Stomach (tissue), 8 donors: ENCODE measurements at regions not wholly inside any gene's neighbourhood (a gene's known extent, or its start where the extent isn't known, plus 50 kb on each side); places are given as distances from the start of the nearest gene placed in this dataset.

Experiments used
- DNase-seq, 2 donors: peaks; one replicate each; pipeline versions ENCODE4 v3.0.0 to v3.0.0-alpha.2; 2013 to 2019
- H3K27ac ChIP-seq, 5 donors: fragments of 200-600 bp in 4 of 5; sonication (generic) in 4 of 5; one replicate each; pipeline ENCODE4 v1.5.1; 2013 to 2019; ENCODE audit warnings: mild to moderate bottlenecking in 1 of 5, moderate library complexity in 1 of 5
- H3K27me3 ChIP-seq, 3 donors: fragments of 200-600 bp; sonication (generic); one replicate each; pipeline ENCODE4 v1.5.1; 2017 to 2019; ENCODE audit warnings: mixed run types in 1 of 3
- H3K36me3 ChIP-seq, 4 donors: fragments of 200-600 bp; sonication (generic); 1 replicate in 3 of 4; 2 replicates in 1 of 4; pipeline ENCODE4 v1.5.1; 2016 to 2019
- H3K4me1 ChIP-seq, 4 donors: fragments of 200-600 bp; sonication (generic); one replicate each; pipeline ENCODE4 v1.5.1; 2016 to 2019
- H3K4me3 ChIP-seq, 4 donors: fragments of 200-600 bp; sonication (generic) in 3 of 4; one replicate each; pipeline ENCODE4 v1.5.1; 2016 to 2019; ENCODE audit warnings: mild to moderate bottlenecking in 1 of 4
- H3K9me3 ChIP-seq, 4 donors: fragments of 200-600 bp; sonication (generic); one replicate each; pipeline ENCODE4 v1.5.1; 2016 to 2019
- CTCF ChIP-seq, 7 experiments: fragments of 450-650 bp in 4 of 7; fragments of 200-600 bp in 3 of 7; sonication (generic) in 3 of 7; IDR thresholded peaks; one replicate each; pipeline ENCODE4 v1.5.1; 2016 to 2019; ENCODE audit warnings: antibody characterized with exemption in 7 of 7, control low read depth in 2 of 7, mild to moderate bottlenecking in 1 of 7
- EP300 ChIP-seq: sonication (generic); formaldehyde crosslinking; IDR thresholded peaks from one replicate; pipeline ENCODE4 v1.6.1; 2017; ENCODE audit warnings: antibody characterized with exemption
- POLR2A ChIP-seq, 4 donors: fragments of 450-650 bp; IDR thresholded peaks; one replicate each; pipeline ENCODE4 v1.6.1; 2016; ENCODE audit warnings: antibody characterized with exemption in 4 of 4, control low read depth in 2 of 4, mild to moderate bottlenecking in 1 of 4, moderate library complexity in 1 of 4
- POLR2AphosphoS5 ChIP-seq, 3 donors: sonication (generic); formaldehyde crosslinking; IDR thresholded peaks; one replicate each; pipeline ENCODE4 v1.6.1; 2016; ENCODE audit warnings: antibody characterized with exemption in 3 of 3
- WGBS, 5 donors: extraction: QIAGEN DNeasy Blood & Tissue Kit in 3 of 5; methylation state at CpG; one replicate each; pipeline versions ENCODE4 v1.1.5 to v1.1.7; 2013 to 2018; 5-methylcytosine and 5-hydroxymethylcytosine counted together
- intact Hi-C: fragments of 100-400 bp; cut with DNase I; formaldehyde crosslinking; loops from one replicate; pipeline ENCODE4 v1.15.1; 2023; ENCODE audit warnings: low total_unique reads
- donor health status: healthy with polysubstance abuse.
- donor health status: Bipolar disorder and iron deficiency.
- donor health status: healthy.

GRCh38 chr14:84181072-84181471 is 1348.9 kb upstream of the FLRT2 start:
- Histone ChIP-seq H3K4me1 (no peaks in the 10 kb centered on the region), H3K9me3 (no peaks in the 10 kb centered on the region), H3K27ac (no peak overlapping the region), H3K36me3 (no peaks in the 10 kb centered on the region), H3K4me3 (no peak overlapping the region), H3K27me3 (no peaks in the 10 kb centered on the region)
- 60 to 79% (median 68%) methylated on average over 2 of the region's 2 CpGs for whole genome bisulfite sequencing, 5 donors
- TF ChIP-seq EP300 (no peak), POLR2A (IDR thresholded peaks at IDR 0.05) (no peak), POLR2AphosphoS5 (IDR thresholded peaks at IDR 0.05) (no peak), CTCF (IDR thresholded peaks at IDR 0.05) (no peak)
- no peak for DNase-seq
- intact Hi-C loops, result no loop called here

GRCh38 chr14:84195514-84195913 is 1334.4 kb upstream of the FLRT2 start:
- no peaks in the 10 kb centered on the region for H3K36me3 ChIP-seq
- H3K27ac ChIP-seq, result no peak overlapping the region
- H3K9me3 ChIP-seq, result peaks cover 0 to 14% (median 6%) of the 10 kb centered on the region in 4 donors
- H3K4me1 ChIP-seq, result no peaks in the 10 kb centered on the region
- TF ChIP-seq EP300 (no peak), POLR2A (IDR thresholded peaks at IDR 0.05) (no peak), CTCF (IDR thresholded peaks at IDR 0.05) (no peak)
- no peak overlapping the region for H3K4me3 ChIP-seq
- intact Hi-C loops, result no loop called here
- H3K27me3 ChIP-seq, result no peaks in the 10 kb centered on the region
- DNase-seq, result no peak

- TF ChIP-seq EP300, result no peak
- TF ChIP-seq POLR2AphosphoS5 (IDR thresholded peaks at IDR 0.05), result no peak
- TF ChIP-seq CTCF (IDR thresholded peaks at IDR 0.05), result no peak
- no peak for TF ChIP-seq POLR2A (IDR thresholded peaks at IDR 0.05)
- DNase-seq, result no peak
- intact Hi-C loops, result no loop called here
- H3K9me3 ChIP-seq, result peaks cover 0 to 14% (median 6%) of the 10 kb centered on the region in 4 donors
- WGBS, 5 donors, result 73 to 86% (median 82%) methylated on average over 1 of the region's 1 CpG
- no peak overlapping the region for H3K27ac ChIP-seq
- no peaks in the 10 kb centered on the region for H3K4me1 ChIP-seq
- no peaks in the 10 kb centered on the region for H3K27me3 ChIP-seq
- H3K36me3 ChIP-seq, result no peaks in the 10 kb centered on the region
- no peak overlapping the region for H3K4me3 ChIP-seq
Observed at GRCh38 chr14:84197704-84198103, 1332.2 kb upstream of the FLRT2 start.

- no peak overlapping the region for H3K4me3 ChIP-seq
- no peaks in the 10 kb centered on the region for H3K4me1 ChIP-seq
- H3K27me3 ChIP-seq, result no peaks in the 10 kb centered on the region
- intact Hi-C loops, result no loop called here
- H3K36me3 ChIP-seq, result no peaks in the 10 kb centered on the region
- H3K27ac ChIP-seq, result no peak overlapping the region
- H3K9me3 ChIP-seq, result no peaks in the 10 kb centered on the region
- DNase-seq, result no peak
- 55 to 76% (median 72%) methylated on average over 2 of the region's 2 CpGs for WGBS, 5 donors
- TF ChIP-seq EP300 (no peak), POLR2AphosphoS5 (IDR thresholded peaks at IDR 0.05) (no peak), CTCF (IDR thresholded peaks at IDR 0.05) (no peak), POLR2A (IDR thresholded peaks at IDR 0.05) (no peak)
Observed at GRCh38 chr14:84202486-84202885, 1327.5 kb upstream of the FLRT2 start.

- Histone ChIP-seq H3K4me1 (no peaks in the 10 kb centered on the region), H3K9me3 (no peaks in the 10 kb centered on the region), H3K36me3 (no peaks in the 10 kb centered on the region), H3K4me3 (no peak overlapping the region), H3K27ac (no peak overlapping the region), H3K27me3 (no peaks in the 10 kb centered on the region)
- intact Hi-C loops, result no loop called here
- TF ChIP-seq EP300 (no peak), POLR2AphosphoS5 (IDR thresholded peaks at IDR 0.05) (no peak), POLR2A (IDR thresholded peaks at IDR 0.05) (no peak), CTCF (IDR thresholded peaks at IDR 0.05) (no peak)
- no peak for DNase-seq
Observed at GRCh38 chr14:84203896-84204295, 1326.0 kb upstream of the FLRT2 start.
